Pancreas (tissue), 10 donors: ENCODE measurements at regions not wholly inside any gene's neighbourhood (a gene's known extent, or its start where the extent isn't known, plus 50 kb on each side); places are given as distances from the start of the nearest gene placed in this dataset.
"Not testable (repeated sequence)": the region's sequence is repeated elsewhere in the genome, so short reads cannot be mapped to it uniquely, and the experiment has no call there.

Experiments used
- ATAC-seq, 4 donors: fragments of 200-7000 bp; cut with Tn5 transposase; one replicate each; pipeline versions ENCODE4 v1.8.0 to v1.9.1; 2020; ENCODE audit warnings: mild to moderate bottlenecking in 4 of 4, moderate library complexity in 4 of 4
- DNase-seq, 6 donors: peaks; one replicate each; pipeline ENCODE4 v3.0.0-alpha.2; 2020
- FAIRE-seq: peaks from 2 replicates; lab custom pipeline; 2012; peaks lifted over from hg19 to GRCh38; lab: Jason Lieb, UNC
- H3K27ac ChIP-seq, 4 donors: fragments of 200-600 bp; sonication (generic); 1 replicate in 3 of 4; 2 replicates in 1 of 4; pipeline versions ENCODE4 v1.5.0 to v1.8.0; 2020
- H3K27me3 ChIP-seq, 4 donors: fragments of 200-600 bp; one replicate each; pipeline ENCODE4 v1.8.0; 2021
- H3K36me3 ChIP-seq, 3 donors: fragments of 200-600 bp; sonication (generic) in 1 of 3; one replicate each; pipeline versions ENCODE4 v1.5.0 to v1.8.0; 2020 to 2021
- H3K4me1 ChIP-seq, 3 donors: fragments of 200-600 bp; one replicate each; pipeline ENCODE4 v1.8.0; 2021
- H3K4me3 ChIP-seq, 4 donors: fragments of 200-600 bp; sonication (generic) in 2 of 4; one replicate each; pipeline versions ENCODE4 v1.5.0 to v1.8.0; 2020 to 2021
- H3K9me3 ChIP-seq, 4 donors: fragments of 200-600 bp; one replicate each; pipeline ENCODE4 v1.8.0; 2021
- WGBS, 2 donors: extraction: QIAGEN DNeasy Blood & Tissue Kit; methylation state at CpG; one replicate each; pipeline ENCODE4 v1.1.7; 2013; 5-methylcytosine and 5-hydroxymethylcytosine counted together
- intact Hi-C, 3 donors: fragments of 100-400 bp; cut with DNase I; formaldehyde crosslinking; loops; one replicate each; pipeline versions ENCODE4 v1.11.1 to v1.14.2; 2022
- TF ChIP-seq, protein P1 (sequence below), 4 donors: fragments of 200-600 bp; sonication (generic) in 3 of 4; IDR thresholded peaks; one replicate each; pipeline versions ENCODE4 v1.5.0 to v1.8.0; 2021; ENCODE audit warnings: antibody characterized with exemption in 4 of 4
- donor health status: healthy with polysubstance abuse.
- donor health status: DM: no; HTN: no; CAD: no; lungs with moderate emphysema.
- donor health status: DM: no; HTN: no; CAD: no.
- donor health status: control.
- donor health status: control.
- donor health status: Bipolar disorder and iron deficiency.
- donor health status: DM: yes; HTN: yes; CAD: no.
- donor health status: DM: no; HTN: no; CAD: no.
- donor health status: DM: no; HTN: no; CAD: no.
- donor health status: DM: yes; HTN: yes; CAD: no.

DNA sequence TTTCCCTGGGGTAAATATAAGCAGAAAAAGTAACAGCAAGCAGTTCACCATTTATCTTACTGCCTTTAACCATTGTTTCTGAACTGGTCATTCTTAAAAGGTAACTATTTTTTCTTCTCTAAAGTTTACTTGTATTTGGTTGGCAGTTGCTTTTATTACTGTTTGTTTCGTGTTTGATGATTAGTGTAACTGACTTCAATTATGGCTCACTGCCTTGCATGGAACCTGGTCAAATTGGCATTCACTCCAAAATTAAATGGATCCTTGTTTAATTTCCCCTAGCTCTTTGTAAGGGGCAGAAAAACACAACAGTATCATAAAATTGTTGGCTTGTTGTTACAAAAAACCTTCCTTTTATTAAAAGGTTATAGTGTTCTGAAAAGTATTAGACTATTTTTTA lies 1723.9 kb upstream of the CDH6 start:
- WGBS, 2 donors = 25 to 36% methylated on average over 1 of the region's 1 CpG
- H3K4me1 ChIP-seq = no peaks in the 10 kb centered on the region
- H3K27me3 ChIP-seq = no peaks in the 10 kb centered on the region
- H3K9me3 ChIP-seq = no peaks in the 10 kb centered on the region
- H3K36me3 ChIP-seq = no peaks in the 10 kb centered on the region
- ATAC-seq (no peak), FAIRE-seq (no peak), DNase-seq (no peak)
- H3K4me3 ChIP-seq = no peak overlapping the region
- no peak overlapping the region for H3K27ac ChIP-seq
- TF ChIP-seq, protein P1, sequence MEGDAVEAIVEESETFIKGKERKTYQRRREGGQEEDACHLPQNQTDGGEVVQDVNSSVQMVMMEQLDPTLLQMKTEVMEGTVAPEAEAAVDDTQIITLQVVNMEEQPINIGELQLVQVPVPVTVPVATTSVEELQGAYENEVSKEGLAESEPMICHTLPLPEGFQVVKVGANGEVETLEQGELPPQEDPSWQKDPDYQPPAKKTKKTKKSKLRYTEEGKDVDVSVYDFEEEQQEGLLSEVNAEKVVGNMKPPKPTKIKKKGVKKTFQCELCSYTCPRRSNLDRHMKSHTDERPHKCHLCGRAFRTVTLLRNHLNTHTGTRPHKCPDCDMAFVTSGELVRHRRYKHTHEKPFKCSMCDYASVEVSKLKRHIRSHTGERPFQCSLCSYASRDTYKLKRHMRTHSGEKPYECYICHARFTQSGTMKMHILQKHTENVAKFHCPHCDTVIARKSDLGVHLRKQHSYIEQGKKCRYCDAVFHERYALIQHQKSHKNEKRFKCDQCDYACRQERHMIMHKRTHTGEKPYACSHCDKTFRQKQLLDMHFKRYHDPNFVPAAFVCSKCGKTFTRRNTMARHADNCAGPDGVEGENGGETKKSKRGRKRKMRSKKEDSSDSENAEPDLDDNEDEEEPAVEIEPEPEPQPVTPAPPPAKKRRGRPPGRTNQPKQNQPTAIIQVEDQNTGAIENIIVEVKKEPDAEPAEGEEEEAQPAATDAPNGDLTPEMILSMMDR (IDR thresholded peaks at IDR 0.05) = no peak
- intact Hi-C loops = no loop called here

DNA sequence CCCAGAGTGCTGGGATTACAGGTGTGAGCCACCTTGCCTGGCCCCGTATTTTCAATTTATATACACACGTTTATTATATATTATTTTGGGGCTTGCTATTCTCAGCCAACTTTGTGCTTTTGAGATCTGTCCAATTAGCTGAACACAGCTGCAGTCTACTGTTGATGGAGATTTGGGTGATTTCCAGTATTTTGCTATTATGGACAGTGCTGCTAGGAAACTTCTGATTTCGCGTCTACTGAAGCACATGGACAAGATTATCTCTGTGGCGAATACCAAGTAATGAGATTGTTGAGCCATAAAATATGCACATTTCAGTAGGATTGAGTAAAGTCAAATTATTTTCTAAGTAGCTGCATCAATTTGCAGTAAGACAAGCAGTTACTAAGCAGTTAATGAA lies 1731.2 kb upstream of the CDH6 start:
- 57 to 61% methylated on average over 5 of the region's 5 CpGs for WGBS, 2 donors
- H3K27ac ChIP-seq = no peak overlapping the region
- no peaks in the 10 kb centered on the region for H3K36me3 ChIP-seq
- intact Hi-C loops = no loop called here
- no peaks in the 10 kb centered on the region for H3K27me3 ChIP-seq
- no peak for DNase-seq
- peak in 1 of 4 donors; percentile 32 for ATAC-seq
- no peak overlapping the region for H3K4me3 ChIP-seq
- TF ChIP-seq, protein P1 (IDR thresholded peaks at IDR 0.05) = no peak
- FAIRE-seq = no peak
- H3K4me1 ChIP-seq = no peaks in the 10 kb centered on the region
- no peaks in the 10 kb centered on the region for H3K9me3 ChIP-seq

DNA sequence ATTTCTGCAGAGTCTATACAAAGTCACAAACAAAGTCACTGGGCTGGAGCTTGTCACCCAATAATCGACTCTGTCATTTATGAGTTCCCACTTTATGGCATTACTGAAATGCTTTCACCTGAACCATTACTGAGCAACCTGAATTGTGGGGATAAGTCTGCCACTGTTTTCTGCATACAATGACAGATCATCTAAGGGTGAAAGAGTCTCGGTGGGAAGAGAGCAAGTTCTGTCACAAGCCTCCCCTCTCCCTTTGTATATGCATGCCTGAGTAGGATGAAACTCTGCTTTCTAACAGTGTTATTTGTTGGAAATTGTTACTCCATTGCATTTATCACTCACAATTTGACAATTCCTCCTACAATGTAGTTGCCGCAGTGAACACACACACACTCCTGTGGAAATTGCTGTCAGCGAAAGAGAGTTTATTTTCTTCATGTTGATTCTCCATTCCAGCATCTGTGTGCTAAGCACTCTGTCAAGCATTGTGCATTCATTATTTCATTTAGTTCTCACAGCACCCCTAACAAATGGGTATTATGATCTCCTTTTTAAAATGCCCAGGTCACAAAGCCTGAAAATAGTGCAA lies 1732.4 kb upstream of the CDH6 start:
- FAIRE-seq (no peak), DNase-seq (no peak), ATAC-seq (no peak)
- Histone ChIP-seq H3K4me3 (no peak overlapping the region), H3K27ac (no peak overlapping the region), H3K4me1 (no peaks in the 10 kb centered on the region), H3K27me3 (no peaks in the 10 kb centered on the region), H3K9me3 (no peaks in the 10 kb centered on the region), H3K36me3 (no peaks in the 10 kb centered on the region)
- intact Hi-C loops = no loop called here
- 53 to 54% methylated on average over 4 of the region's 4 CpGs for WGBS, 2 donors
- TF ChIP-seq, protein P1 (IDR thresholded peaks at IDR 0.05) = no peak

DNA sequence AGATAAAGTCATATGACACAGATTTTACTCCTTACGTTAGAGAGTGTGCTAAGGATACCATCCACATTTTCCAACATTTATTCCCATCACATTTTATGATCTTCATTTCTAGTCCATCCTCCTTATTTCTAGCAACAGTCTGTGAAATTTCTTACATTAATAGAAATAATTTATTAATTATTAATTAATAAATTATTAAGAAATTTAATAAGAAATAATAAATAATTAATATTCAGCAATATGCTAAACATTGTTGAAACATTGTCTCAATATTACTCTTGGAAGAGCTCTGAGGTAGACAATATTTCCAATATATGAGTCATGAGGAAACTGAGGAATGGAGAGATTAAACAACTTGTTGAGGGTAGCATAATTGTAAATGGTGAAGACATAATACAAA lies 1742.5 kb upstream of the CDH6 start:
- DNase-seq, H3K27ac ChIP-seq, H3K4me3 ChIP-seq, H3K4me1 ChIP-seq, intact Hi-C loops, ATAC-seq, H3K36me3 ChIP-seq, H3K9me3 ChIP-seq, FAIRE-seq, H3K27me3 ChIP-seq: not testable (repeated sequence)
- 69 to 81% methylated on average over 1 of the region's 1 CpG for WGBS, 2 donors

DNA sequence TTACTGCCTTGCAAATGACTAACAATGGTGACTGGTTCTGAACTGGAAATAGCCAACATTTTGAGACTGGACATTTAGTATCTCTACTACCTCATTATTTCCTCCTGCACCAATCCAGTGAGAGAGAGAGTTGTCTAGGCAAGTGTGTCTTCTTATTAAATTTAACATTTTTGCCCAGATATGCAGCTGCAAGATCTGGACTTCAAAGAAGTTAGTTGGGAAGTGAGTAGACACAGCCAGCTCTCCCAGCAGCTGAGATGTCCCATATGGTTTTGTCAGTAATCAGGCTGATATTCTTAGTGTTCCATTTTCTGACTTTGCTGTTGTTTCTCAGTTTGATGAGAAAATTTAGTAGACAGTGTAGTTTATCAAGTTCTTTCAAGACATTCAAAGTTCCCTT lies 1778.8 kb upstream of the CDH6 start:
- Histone ChIP-seq H3K4me3 (no peak overlapping the region), H3K27me3 (no peaks in the 10 kb centered on the region), H3K36me3 (no peaks in the 10 kb centered on the region), H3K4me1 (no peaks in the 10 kb centered on the region), H3K27ac (no peak overlapping the region), H3K9me3 (no peaks in the 10 kb centered on the region)
- TF ChIP-seq, protein P1 (IDR thresholded peaks at IDR 0.05) = no peak
- no peak for ATAC-seq
- intact Hi-C loops = no loop called here
- no peak for FAIRE-seq
- DNase-seq = no peak
